ENCODE measurements at regions not wholly inside any gene's neighbourhood (a gene's known extent, or its start where the extent isn't known, plus 50 kb on each side); places are given as distances from the start of the nearest gene placed in this dataset.

DNA sequence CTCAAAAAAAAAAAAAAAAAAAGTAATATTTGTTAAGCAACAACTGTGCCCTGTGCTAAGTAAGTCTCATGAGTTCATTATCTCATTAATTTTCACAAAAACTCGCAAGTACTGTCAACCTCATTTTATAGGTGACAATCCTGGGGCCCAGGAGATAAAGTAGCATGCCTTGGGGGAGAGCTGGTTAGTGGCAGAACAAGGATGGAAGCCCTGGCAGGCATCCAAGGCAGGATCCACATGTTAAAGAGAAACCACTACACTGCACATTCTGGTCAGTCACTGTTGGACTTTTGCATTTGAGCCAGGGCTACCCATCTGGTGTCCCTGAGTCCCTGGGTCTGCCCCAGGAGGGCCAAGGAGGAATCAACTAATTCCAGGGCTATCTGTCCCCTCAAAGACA lies 54.6 kb downstream of the ZFP36L2 start:
- no peak for DNase-seq (ENCODE audit: low read depth)

DNA sequence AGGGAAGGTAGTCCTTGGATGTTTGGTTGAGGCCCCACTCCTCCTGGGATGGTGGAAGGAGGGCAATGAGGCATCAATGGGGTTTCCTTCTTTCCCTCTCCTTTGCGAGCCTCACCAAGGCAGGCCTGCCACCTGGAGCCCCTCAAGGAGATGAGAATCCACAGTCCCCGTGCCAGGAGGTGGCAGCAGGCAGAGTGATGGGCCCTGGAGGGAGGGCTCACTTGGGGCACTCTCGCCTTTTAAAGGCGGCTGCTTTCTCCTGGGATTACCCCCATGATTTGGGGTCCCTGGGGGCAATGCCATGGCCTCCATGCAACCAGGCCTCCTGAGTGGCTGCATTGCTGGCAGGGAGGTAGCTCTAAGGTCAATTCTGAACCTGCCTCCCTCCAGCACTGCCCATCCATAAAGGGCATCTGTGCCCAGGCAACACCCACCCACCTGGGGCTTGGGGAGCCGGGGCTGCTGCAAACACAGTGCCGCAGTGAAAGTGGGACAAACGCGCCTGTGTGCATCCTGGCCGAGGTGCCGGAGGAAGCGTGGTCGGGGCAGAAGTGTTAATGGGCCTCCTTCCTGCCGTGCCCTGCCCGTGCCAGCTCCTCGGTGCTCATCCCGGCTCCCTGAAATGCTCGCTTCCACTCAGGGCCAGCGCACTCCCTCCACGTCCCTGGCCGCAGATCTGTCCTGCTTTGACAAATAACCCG lies 55.9 kb downstream of the ZFP36L2 start:
- DNase-seq (ENCODE audit: low read depth): no peak

GRCh38 chr2:43169987-43170386 lies 56.4 kb downstream of the ZFP36L2 start:
- DNase-seq (ENCODE audit: low read depth): peak; percentile 37

DNA sequence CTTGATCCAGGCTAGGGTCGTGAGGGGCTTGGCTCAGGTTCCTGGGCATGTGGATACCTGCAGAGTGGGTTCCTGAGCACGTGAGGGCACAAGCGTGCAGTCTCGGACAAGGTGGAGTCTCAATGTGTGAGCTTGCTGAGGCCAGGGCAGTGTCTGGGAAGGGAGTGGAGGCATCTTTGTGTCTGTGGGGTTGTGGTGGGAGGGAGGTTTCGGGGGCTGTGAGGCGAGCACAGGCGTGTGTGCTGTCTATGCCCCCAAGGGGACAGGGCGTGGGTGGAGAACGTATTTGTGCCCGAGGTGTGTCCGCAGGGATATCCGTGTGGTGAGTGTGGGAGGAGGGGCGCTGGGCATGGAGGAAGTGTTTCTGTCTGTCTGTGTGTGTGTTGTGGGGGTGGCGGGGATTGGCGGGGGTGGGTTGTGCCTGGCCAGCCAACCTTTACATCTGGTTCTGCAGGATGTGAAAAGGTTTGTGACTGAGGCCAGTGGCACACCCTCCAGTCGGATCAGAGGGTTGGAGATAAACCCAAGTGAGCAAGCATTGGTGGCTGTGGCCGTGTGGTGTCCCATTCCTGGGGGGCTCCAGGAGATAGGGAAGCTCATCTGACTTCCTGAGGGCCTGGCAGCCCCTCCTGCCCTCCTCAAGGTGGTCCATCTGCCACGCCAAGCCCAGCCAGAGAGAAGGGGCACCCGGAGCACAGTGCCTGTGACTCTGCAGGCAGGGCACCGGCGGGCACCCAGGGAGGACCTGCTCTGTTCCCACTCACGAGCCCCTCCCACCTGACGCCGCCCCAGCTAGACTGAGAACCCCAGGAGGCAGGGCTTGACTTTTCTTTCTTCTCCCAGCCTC lies 57.1 kb downstream of the ZFP36L2 start:
- DNase-seq (ENCODE audit: low read depth): no peak

DNA sequence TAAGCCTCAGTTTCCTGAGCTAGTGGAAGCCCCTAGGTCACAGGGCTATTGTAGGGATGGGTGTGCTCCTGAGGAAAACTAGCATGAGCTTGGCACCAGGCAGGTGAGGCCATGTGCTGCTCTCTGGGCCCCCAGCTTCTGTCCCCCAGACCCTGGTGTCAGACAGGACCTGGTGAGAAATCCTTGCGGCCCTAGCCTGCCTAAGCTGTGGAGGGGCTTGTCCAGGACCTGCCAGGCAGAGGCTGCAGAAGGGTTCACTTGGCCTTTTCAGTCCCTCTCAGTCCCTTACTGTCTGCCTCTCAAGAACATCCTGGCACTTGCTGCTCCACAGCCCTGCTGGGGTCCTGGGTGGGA lies 58.4 kb downstream of the ZFP36L2 start:
- no peak for DNase-seq (ENCODE audit: low read depth)

- DNase-seq (ENCODE audit: low read depth): no peak
Measured at GRCh38 chr2:43165378-43166069, 60.9 kb downstream of the ZFP36L2 start.

GRCh38 chr2:43164686-43165085 lies 61.7 kb downstream of the ZFP36L2 start:
- DNase-seq (ENCODE audit: low read depth): no peak

GRCh38 chr2:43163584-43164270 lies 62.7 kb downstream of the ZFP36L2 start:
- no peak for DNase-seq (ENCODE audit: low read depth)

GRCh38 chr2:43162511-43162776 lies 64.0 kb downstream of the ZFP36L2 start:
- DNase-seq (ENCODE audit: low read depth): no peak

DNA sequence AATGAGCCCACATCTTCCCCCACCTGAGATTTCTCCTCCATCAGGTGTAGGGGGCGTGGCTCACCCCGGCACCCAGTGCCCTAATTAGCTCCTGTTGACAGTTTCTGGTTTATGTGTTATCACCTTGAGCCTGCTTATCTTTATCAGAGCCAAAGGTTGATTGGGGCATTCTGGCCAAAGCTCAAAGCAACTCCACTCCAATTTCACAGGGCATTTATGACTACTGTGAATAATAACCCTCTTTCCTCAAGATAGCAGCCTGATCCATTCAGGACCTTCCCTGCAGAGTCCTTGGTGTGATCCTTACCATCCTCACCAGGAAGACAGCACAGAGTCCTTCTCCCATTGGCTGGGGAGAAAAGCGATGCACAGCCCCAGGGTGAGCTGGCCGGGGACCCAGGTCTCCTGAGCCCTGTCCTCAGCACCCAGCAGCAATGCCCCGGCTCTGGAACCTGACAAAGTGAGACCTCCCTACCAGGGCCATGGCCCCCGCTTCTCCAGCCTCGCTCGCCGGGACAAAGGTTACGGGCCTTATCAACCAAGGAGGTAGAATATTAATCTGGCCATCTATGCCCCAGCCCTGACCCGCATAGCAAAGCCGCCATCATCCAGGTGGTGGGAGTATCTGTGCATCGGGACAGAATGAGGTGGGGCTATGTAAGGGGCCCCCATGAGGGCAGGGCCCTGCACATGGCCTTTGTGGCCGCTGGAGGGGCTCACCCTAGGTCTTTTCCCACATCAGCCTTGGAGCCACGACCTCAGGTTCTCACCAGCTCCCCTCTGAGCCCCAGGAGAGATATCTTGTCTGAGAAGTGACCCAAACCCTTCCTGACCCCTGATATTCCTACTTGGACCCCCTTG lies 64.5 kb downstream of the ZFP36L2 start:
- DNase-seq (ENCODE audit: low read depth): no peak

GRCh38 chr2:43160778-43161177 lies 65.6 kb downstream of the ZFP36L2 start:
- no peak for DNase-seq (ENCODE audit: low read depth)

GRCh38 chr2:43159797-43160196 lies 66.6 kb downstream of the ZFP36L2 start:
- no peak for DNase-seq (ENCODE audit: low read depth)

DNA sequence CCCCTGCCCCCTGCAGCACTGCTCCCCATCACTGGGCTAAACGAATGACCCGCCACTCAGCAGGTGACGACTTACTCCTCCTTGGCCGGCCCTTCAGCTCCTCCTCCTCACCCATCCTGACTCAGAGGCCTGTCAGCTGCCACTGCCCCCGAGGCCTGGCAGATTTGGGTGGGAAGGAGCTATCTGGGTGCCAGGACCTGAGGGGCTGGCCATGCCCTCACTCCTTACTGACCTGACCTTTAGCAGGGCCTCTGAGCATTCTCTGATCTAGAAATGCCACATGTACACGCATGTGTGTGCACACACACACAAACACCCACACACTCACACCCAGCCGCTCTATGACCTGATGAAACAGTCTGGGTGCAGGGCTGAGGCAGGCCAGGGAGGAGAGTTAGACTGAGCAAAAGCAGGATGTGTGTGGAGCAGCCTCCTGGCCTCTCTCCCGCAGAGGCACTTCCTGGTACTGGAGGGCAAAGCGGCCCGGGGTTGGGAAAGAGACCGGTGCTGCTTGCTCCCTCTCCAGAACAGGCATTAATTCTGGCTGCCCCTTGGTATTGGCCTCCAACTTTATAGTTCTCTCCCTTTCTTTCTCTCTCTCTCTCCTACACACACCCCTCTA lies 68.0 kb downstream of the ZFP36L2 start:
- no peak for DNase-seq (ENCODE audit: low read depth)

DNA sequence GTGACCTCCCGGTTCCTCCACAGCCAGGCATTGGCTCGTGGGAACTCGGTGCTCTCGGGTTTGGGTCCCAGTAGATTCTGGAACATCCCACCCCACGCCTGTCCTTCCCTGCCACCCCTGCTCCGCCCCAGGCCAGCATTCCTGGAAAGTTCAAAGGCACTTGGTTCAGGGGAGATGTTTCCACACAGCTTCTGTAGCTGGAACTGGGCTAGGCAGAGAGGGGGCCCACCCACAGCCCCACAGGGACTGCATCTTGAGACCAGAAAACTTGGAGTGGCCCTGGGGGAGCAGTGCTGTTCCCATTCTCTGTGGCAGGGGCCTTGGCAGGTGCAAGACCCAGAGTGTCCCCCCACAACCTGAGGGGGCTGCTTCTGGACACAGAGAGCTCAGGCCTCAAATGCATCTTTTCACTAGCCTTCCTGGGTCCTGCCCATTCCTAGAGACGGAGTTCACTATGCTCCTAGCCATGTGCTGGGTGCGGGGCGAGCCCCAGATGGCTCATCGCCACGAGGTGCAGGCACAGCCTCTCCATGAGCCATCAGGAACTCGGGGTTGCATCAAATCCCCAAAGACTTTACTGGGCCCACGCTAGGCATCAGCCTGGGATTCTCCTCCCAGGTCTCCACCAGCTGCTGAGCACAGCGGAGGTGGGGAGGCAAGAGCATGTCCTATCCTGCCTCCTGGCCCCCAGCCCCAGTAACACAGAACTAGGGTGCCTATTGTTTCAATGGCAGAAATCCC lies 68.7 kb downstream of the ZFP36L2 start:
- DNase-seq (ENCODE audit: low read depth): no peak

DNA sequence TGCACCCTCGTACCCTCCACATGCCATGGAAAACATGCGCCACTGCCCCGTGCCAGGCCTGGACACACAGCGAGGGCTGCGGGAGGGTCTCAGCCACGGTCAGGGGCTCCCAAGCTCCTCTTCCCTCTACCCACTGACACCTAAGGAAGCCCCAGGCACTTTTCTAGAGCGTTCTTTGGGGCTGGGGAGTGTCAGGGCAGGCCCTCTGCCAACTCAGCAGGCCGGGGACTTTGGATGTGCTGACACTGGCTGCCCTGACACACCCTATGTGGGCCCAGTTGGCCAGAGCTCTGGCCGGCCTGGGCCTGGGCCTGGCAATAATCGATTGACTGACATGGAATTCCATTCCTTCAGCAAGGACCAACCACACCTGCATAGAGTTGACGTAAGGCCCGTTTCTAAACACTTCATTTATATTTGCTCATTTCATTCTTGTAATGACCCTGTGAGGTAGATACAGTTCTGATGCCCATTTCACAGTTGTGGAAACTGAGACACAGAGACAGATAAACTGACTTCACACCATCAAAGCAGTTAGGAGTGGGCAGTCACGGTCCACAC lies 70.5 kb downstream of the ZFP36L2 start:
- DNase-seq (ENCODE audit: low read depth): no peak

DNA sequence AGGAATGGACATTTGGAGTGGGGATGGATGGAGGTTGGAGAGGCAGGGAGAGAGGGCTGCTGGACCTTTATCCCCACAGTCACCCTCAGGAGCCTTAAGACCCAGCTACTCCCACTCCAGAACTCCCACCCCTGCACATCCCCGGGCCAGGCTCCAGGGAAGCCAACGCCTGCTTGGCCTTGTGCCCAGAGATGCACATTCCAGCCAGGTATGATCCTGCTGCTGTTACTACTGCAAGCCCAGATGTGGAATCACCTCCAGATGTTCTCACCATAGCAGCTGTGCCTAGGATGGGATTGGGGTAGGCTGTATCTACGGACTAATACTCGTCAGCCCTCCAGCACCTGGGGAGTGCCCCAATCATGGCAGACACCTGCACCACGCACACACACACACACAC lies 71.7 kb downstream of the ZFP36L2 start:
- no peak for DNase-seq (ENCODE audit: low read depth)

DNA sequence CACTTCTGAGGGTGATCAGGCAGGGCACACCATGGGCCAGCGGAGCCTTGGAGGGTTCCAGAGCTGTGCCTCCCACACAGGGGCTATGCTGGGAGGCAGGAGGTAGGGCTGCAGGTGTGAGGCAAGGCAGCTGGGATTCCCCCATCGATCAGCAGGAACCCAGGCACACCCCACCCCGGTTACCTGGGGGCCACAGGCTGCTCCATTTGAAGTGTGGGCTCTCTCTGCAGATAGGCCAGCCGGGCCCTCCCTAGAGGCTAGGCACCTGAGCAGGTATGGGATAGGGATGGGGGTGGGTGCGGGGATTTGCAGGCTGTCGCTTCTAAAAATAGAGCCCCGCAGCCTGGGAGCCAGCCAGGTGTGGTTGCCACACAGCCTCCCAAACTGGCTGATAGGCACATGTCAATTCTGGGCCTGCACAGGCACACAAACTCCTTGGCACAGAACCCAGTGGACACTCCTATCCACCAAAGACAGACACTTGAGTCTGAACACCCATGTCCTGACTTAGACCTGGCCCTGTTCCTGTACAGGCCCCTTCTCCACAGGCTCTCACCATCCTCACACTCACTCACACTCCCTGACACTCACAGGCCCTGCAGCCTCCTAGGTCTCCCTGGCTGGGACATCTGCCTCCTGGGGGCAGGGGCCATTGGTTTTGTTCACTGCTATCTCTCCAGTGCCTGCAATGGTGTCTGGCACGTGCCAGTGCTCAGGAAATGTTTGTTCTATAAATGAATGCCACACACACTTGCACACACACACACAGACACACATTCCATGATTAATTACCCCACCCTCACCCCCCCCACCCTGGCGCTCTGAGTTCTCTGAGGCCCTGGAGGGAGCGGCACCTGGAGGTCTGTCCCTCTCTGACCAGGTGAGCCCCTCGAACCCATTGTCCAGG lies 73.4 kb downstream of the ZFP36L2 start:
- no peak for DNase-seq (ENCODE audit: low read depth)

- no peak for DNase-seq (ENCODE audit: low read depth)
Measured at GRCh38 chr2:43152186-43152585, 74.2 kb downstream of the ZFP36L2 start.

- no peak for DNase-seq (ENCODE audit: low read depth)
Measured at GRCh38 chr2:43149482-43150107, 76.8 kb downstream of the ZFP36L2 start.
